AG10803 (cell line): ENCODE measurements at regions not wholly inside any gene's neighbourhood (a gene's known extent, or its start where the extent isn't known, plus 50 kb on each side); places are given as distances from the start of the nearest gene placed in this dataset.

Experiments used
- DNase-seq: peaks from one replicate; pipeline ENCODE4 v3.0.0; 2010; ENCODE audit warnings: low read depth
- H3K4me3 ChIP-seq: 2 replicates; pipeline ENCODE4 v1.5.1; 2011; ENCODE audit warnings: mild to moderate bottlenecking, low read length, control low read depth
- CTCF ChIP-seq: conservative IDR thresholded peaks from 2 replicates; pipeline ENCODE4 v1.5.1; 2011; ENCODE audit warnings: mild to moderate bottlenecking, low read length, control low read depth, inconsistent platforms

GRCh38 chr2:7454592-7454991 is 537.4 kb downstream of the RNF144A start:
- TF ChIP-seq CTCF, result no peak
- no peak for DNase-seq
- H3K4me3 ChIP-seq, result no peak overlapping the region

GRCh38 chr2:7456762-7457161 is 539.5 kb downstream of the RNF144A start:
- no peak for DNase-seq
- TF ChIP-seq CTCF, result no peak
- H3K4me3 ChIP-seq, result no peak overlapping the region

GRCh38 chr2:7458066-7458465 is 540.9 kb downstream of the RNF144A start:
- DNase-seq, result no peak
- no peak for TF ChIP-seq CTCF
- H3K4me3 ChIP-seq, result no peak overlapping the region

GRCh38 chr2:7467782-7468447 is 550.7 kb downstream of the RNF144A start:
- no peak for DNase-seq
- H3K4me3 ChIP-seq, result no peak overlapping the region
- no peak for TF ChIP-seq CTCF

GRCh38 chr2:7468448-7468828 is 551.2 kb downstream of the RNF144A start:
- no peak for DNase-seq
- no peak for TF ChIP-seq CTCF
- no peak overlapping the region for H3K4me3 ChIP-seq

GRCh38 chr2:7468955-7469354 is 551.7 kb downstream of the RNF144A start:
- TF ChIP-seq CTCF, result no peak
- DNase-seq, result peak; percentile 48
- no peak overlapping the region for H3K4me3 ChIP-seq

- no peak for TF ChIP-seq CTCF
- H3K4me3 ChIP-seq, result no peak overlapping the region
Measured at GRCh38 chr2:7471185-7471584, 554.0 kb downstream of the RNF144A start.

More at GRCh38 chr2:7471185-7471584, 554.0 kb downstream of the RNF144A start:
- DNase-seq, result no peak
